NB4 (cell line): ENCODE measurements at regions not wholly inside any gene's neighbourhood (a gene's known extent, or its start where the extent isn't known, plus 50 kb on each side); places are given as distances from the start of the nearest gene placed in this dataset.

Source experiments
- CTCF ChIP-seq: IDR thresholded peaks from one replicate; pipeline ENCODE4 v1.5.1; 2012; ENCODE audit warnings: low read depth, low read length
- MYC ChIP-seq: IDR thresholded peaks from 2 replicates; pipeline ENCODE4 v1.6.1; 2011; ENCODE audit warnings: low read depth, low read length
- POLR2A ChIP-seq: IDR thresholded peaks from 2 replicates; pipeline ENCODE4 v1.6.1; 2011; ENCODE audit warnings: mild to moderate bottlenecking; ENCODE audit not compliant: insufficient read length; ENCODE audit errors: extremely low read depth
- TF ChIP-seq, protein P1 (sequence below): IDR thresholded peaks from 2 replicates; pipeline ENCODE4 v1.6.1; 2011; ENCODE audit warnings: low read depth, low read length

GRCh38 chr1:87572008-87572407, 243.3 kb downstream of the LMO4 start:
- TF ChIP-seq CTCF (no peak), MYC (no peak), POLR2A (no peak)
- TF ChIP-seq, protein P1, sequence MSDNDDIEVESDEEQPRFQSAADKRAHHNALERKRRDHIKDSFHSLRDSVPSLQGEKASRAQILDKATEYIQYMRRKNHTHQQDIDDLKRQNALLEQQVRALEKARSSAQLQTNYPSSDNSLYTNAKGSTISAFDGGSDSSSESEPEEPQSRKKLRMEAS = no peak
